ENCODE measurements at regions not wholly inside any gene's neighbourhood (a gene's known extent, or its start where the extent isn't known, plus 50 kb on each side); places are given as distances from the start of the nearest gene placed in this dataset.

- TF ChIP-seq TEAD4 (IDR thresholded peaks at IDR 0.05) = no peak
- no peak for TF ChIP-seq YY1 (IDR thresholded peaks at IDR 0.05; ENCODE audit: low read depth)
- TF ChIP-seq TAF1 (IDR thresholded peaks at IDR 0.05; ENCODE audit: low read depth) = no peak
- no peak for TF ChIP-seq MAX (IDR thresholded peaks at IDR 0.05)
- no peak for TF ChIP-seq CREB1 (IDR thresholded peaks at IDR 0.05; ENCODE audit: low read depth)
- no peak for TF ChIP-seq REST (IDR thresholded peaks at IDR 0.05; ENCODE audit: low read depth)
- no peak for TF ChIP-seq EP300 (IDR thresholded peaks at IDR 0.05; ENCODE audit: borderline replicate concordance)
- TF ChIP-seq EGR1 (IDR thresholded peaks at IDR 0.05) = no peak
- TF ChIP-seq ZBTB7A (IDR thresholded peaks at IDR 0.05; ENCODE audit: low read depth) = no peak
- no peak for TF ChIP-seq FOXM1 (IDR thresholded peaks at IDR 0.05; ENCODE audit: borderline replicate concordance, low read depth)
- no peak for TF ChIP-seq RAD21 (IDR thresholded peaks at IDR 0.05; ENCODE audit: low read depth)
Measured at GRCh38 chr19:31641591-31641990, 292.4 kb upstream of the TSHZ3 start.

GRCh38 chr19:31648347-31648746 lies 299.1 kb upstream of the TSHZ3 start:
- TF ChIP-seq EGR1 (IDR thresholded peaks at IDR 0.05) = no peak
- no peak for TF ChIP-seq TEAD4 (IDR thresholded peaks at IDR 0.05)
- no peak for TF ChIP-seq YY1 (IDR thresholded peaks at IDR 0.05; ENCODE audit: low read depth)
- no peak for TF ChIP-seq USF1 (IDR thresholded peaks at IDR 0.05)
- TF ChIP-seq MAX (IDR thresholded peaks at IDR 0.05) = no peak
- TF ChIP-seq EP300 (IDR thresholded peaks at IDR 0.05; ENCODE audit: borderline replicate concordance) = no peak
- TF ChIP-seq REST (IDR thresholded peaks at IDR 0.05; ENCODE audit: low read depth) = no peak
- TF ChIP-seq CEBPB (IDR thresholded peaks at IDR 0.05) = no peak
- no peak for TF ChIP-seq ZBTB7A (IDR thresholded peaks at IDR 0.05; ENCODE audit: low read depth)
- TF ChIP-seq RAD21 (IDR thresholded peaks at IDR 0.05; ENCODE audit: low read depth) = no peak

GRCh38 chr19:31656507-31656906 lies 307.3 kb upstream of the TSHZ3 start:
- TF ChIP-seq MAX (IDR thresholded peaks at IDR 0.05) (no peak), REST (IDR thresholded peaks at IDR 0.05; ENCODE audit: low read depth) (no peak), EP300 (IDR thresholded peaks at IDR 0.05; ENCODE audit: borderline replicate concordance) (no peak), FOXM1 (IDR thresholded peaks at IDR 0.05; ENCODE audit: borderline replicate concordance, low read depth) (no peak), EGR1 (IDR thresholded peaks at IDR 0.05) (no peak), CREB1 (IDR thresholded peaks at IDR 0.05; ENCODE audit: low read depth) (no peak), CEBPB (IDR thresholded peaks at IDR 0.05) (no peak), TEAD4 (IDR thresholded peaks at IDR 0.05) (no peak), TCF12 (IDR thresholded peaks at IDR 0.05; ENCODE audit: low read depth) (no peak), TAF1 (IDR thresholded peaks at IDR 0.05; ENCODE audit: low read depth) (no peak), YY1 (IDR thresholded peaks at IDR 0.05; ENCODE audit: low read depth) (no peak)

- no peak for TF ChIP-seq TEAD4 (IDR thresholded peaks at IDR 0.05)
- TF ChIP-seq ZBTB7A (IDR thresholded peaks at IDR 0.05; ENCODE audit: low read depth) = no peak
- no peak for TF ChIP-seq USF1 (IDR thresholded peaks at IDR 0.05)
- TF ChIP-seq RAD21 (IDR thresholded peaks at IDR 0.05; ENCODE audit: low read depth) = no peak
- no peak for TF ChIP-seq TCF12 (IDR thresholded peaks at IDR 0.05; ENCODE audit: low read depth)
- no peak for TF ChIP-seq CREB1 (IDR thresholded peaks at IDR 0.05; ENCODE audit: low read depth)
Measured at GRCh38 chr19:31658993-31659896, 310.0 kb upstream of the TSHZ3 start.

Data from Ishikawa (cell line).